ENCODE measurements at regions not wholly inside any gene's neighbourhood (a gene's known extent, or its start where the extent isn't known, plus 50 kb on each side); places are given as distances from the start of the nearest gene placed in this dataset.
"Not testable (repeated sequence)": the region's sequence is repeated elsewhere in the genome, so short reads cannot be mapped to it uniquely, and the experiment has no call there.

DNA sequence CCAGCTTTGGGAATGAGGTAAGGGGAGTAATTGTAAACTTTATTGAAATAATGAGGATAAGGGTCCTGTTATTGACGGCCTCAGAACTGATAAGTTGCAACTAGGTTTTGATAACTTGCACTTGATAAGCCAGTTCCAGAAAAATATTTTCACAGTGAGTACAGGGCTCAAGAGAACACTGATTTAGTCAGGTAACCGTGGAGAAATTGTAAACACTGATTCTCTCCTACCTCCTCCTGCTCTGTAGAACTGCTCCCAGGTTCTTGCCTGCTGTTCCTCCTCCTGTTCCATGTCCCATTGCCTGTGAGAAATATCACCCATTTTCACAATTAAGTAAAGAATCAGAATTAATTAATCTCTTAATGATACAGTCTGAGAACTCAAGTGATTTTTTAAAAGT, 55.0 kb upstream of the CXXC4 start:
- no peaks in the 10 kb centered on the region for H4K20me1 ChIP-seq (ENCODE audit: insufficient read depth, low read depth, low read length)
- no peak overlapping the region for H3K4me2 ChIP-seq (ENCODE audit: low read depth, low read length, poor library complexity, severe bottlenecking)
- no peak overlapping the region for H3K4me3 ChIP-seq (ENCODE audit: low read length)
- no peaks in the 10 kb centered on the region for H3K9me2 ChIP-seq (replicated peaks; ENCODE audit: insufficient read depth, low read length)
- H3K79me2 ChIP-seq (ENCODE audit: low read length) = no peaks in the 10 kb centered on the region
- no peak overlapping the region for H3K9ac ChIP-seq (ENCODE audit: low read length)
- DNase-seq = no peak
- no peaks in the 10 kb centered on the region for H3K9me3 ChIP-seq (ENCODE audit: low read length)
- H2AFZ ChIP-seq (ENCODE audit: low read length) = no peak overlapping the region
- no peaks in the 10 kb centered on the region for H3K27me3 ChIP-seq (ENCODE audit: low read length)
- H3K27ac ChIP-seq (ENCODE audit: low read length) = no peak overlapping the region
- no peaks in the 10 kb centered on the region for H3K4me1 ChIP-seq (ENCODE audit: low read length)
- no peaks in the 10 kb centered on the region for H3K36me3 ChIP-seq (ENCODE audit: insufficient read depth, low read length)

DNA sequence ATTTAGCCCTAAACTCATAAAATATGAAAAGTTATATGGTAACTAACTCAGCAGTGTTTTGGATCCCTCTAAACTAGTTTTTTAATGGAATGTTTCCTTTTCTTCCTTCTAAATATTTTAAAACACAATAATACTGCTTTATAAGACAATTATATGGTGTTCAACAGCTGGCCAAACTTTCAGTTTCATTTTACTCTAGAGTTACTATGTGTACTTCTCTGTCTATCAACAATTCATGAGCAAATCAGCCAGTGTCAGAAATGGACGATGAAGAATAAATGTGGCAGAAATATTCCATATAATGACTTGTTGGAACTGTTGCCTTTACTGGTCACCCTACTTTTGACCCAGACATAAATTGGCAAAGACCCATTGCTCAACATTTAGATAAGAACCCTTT, 64.8 kb upstream of the CXXC4 start:
- H3K27ac ChIP-seq (ENCODE audit: low read length) = no peak overlapping the region
- no peaks in the 10 kb centered on the region for H3K9me2 ChIP-seq (replicated peaks; ENCODE audit: insufficient read depth, low read length)
- H3K9ac ChIP-seq (ENCODE audit: low read length) = no peak overlapping the region
- H3K4me3 ChIP-seq (ENCODE audit: low read length) = no peak overlapping the region
- no peaks in the 10 kb centered on the region for H3K27me3 ChIP-seq (ENCODE audit: low read length)
- H3K4me1 ChIP-seq (ENCODE audit: low read length) = no peaks in the 10 kb centered on the region
- no peaks in the 10 kb centered on the region for H3K36me3 ChIP-seq (ENCODE audit: insufficient read depth, low read length)
- H2AFZ ChIP-seq (ENCODE audit: low read length) = no peak overlapping the region
- DNase-seq = no peak
- H3K79me2 ChIP-seq (ENCODE audit: low read length) = no peaks in the 10 kb centered on the region
- H3K9me3 ChIP-seq (ENCODE audit: low read length) = no peaks in the 10 kb centered on the region
- H4K20me1 ChIP-seq (ENCODE audit: insufficient read depth, low read depth, low read length) = no peaks in the 10 kb centered on the region
- H3K4me2 ChIP-seq (ENCODE audit: low read depth, low read length, poor library complexity, severe bottlenecking) = no peak overlapping the region

DNA sequence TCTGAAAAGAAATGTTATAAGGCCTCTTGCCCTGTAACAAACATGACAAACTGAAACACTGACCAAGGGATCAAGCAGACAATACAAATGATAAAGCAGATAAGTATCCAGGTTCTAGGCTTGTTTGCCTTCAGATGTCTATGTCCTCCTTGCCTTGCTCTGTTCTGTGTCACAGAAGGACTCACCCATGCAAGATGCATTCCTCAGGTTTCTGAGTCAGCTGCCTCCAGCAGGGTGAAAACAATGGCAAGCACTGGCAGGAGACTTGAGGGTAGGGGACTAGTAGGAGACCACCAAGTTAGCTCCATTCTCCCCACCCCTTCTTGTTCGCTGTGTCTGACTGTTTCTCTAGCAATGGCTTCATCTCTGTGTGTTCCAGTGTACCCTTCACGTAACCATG, 76.6 kb upstream of the CXXC4 start:
- Histone ChIP-seq H3K27me3 (ENCODE audit: low read length) (no peaks in the 10 kb centered on the region), H3K27ac (ENCODE audit: low read length) (no peak overlapping the region), H3K36me3 (ENCODE audit: insufficient read depth, low read length) (no peaks in the 10 kb centered on the region), H3K4me3 (ENCODE audit: low read length) (no peak overlapping the region), H3K9me2 (replicated peaks; ENCODE audit: insufficient read depth, low read length) (no peaks in the 10 kb centered on the region), H3K9ac (ENCODE audit: low read length) (no peak overlapping the region), H2AFZ (ENCODE audit: low read length) (no peak overlapping the region), H3K4me1 (ENCODE audit: low read length) (no peaks in the 10 kb centered on the region), H3K9me3 (ENCODE audit: low read length) (no peaks in the 10 kb centered on the region), H3K4me2 (ENCODE audit: low read depth, low read length, poor library complexity, severe bottlenecking) (no peak overlapping the region), H3K79me2 (ENCODE audit: low read length) (no peaks in the 10 kb centered on the region), H4K20me1 (ENCODE audit: insufficient read depth, low read depth, low read length) (no peaks in the 10 kb centered on the region)
- DNase-seq = no peak

DNA sequence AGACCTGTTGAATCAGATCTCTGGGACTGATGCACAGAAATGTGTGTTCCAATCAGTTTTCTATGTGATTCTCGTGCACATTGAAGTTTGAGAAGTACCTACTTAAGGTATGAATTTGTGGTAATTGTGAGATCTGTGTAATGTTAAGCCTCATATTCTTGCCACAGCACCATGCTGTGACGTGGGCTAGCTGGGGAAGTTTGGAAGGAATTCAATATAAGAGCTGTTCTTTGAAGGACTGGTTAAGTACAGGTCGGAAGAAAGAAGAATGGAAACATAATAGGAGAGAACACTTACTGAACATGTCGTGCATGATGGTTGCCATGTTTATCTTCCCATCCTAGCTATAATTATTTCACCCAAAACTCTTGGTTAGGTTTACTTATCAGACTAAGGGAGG, 79.7 kb upstream of the CXXC4 start:
- Histone ChIP-seq H3K27ac (ENCODE audit: low read length) (no peak overlapping the region), H3K4me1 (ENCODE audit: low read length) (no peaks in the 10 kb centered on the region), H3K9ac (ENCODE audit: low read length) (no peak overlapping the region), H3K9me2 (replicated peaks; ENCODE audit: insufficient read depth, low read length) (no peaks in the 10 kb centered on the region), H3K79me2 (ENCODE audit: low read length) (no peaks in the 10 kb centered on the region), H3K36me3 (ENCODE audit: insufficient read depth, low read length) (no peaks in the 10 kb centered on the region), H3K27me3 (ENCODE audit: low read length) (no peaks in the 10 kb centered on the region), H2AFZ (ENCODE audit: low read length) (no peak overlapping the region), H3K4me3 (ENCODE audit: low read length) (no peak overlapping the region), H4K20me1 (ENCODE audit: insufficient read depth, low read depth, low read length) (no peaks in the 10 kb centered on the region), H3K4me2 (ENCODE audit: low read depth, low read length, poor library complexity, severe bottlenecking) (no peak overlapping the region), H3K9me3 (ENCODE audit: low read length) (no peaks in the 10 kb centered on the region)
- DNase-seq = no peak

DNA sequence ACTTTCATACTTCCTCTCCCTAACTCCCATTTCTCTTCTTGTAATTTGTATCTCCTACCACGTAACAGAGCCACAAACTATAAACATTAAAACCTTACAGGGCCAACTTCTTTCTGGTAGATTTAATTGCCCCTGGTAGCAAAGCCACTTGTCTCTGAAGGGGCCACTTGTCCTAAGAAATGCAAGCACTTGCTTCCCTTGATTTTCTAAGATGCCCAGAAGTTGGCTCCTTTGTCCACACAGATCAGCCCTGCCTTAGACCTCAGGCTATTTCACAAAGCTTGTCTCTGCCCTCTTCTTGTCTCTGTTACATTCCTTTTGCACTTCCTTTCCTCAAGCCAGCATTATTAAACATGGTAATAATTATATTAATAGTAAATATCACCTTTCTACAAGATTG, 80.6 kb upstream of the CXXC4 start:
- no peak overlapping the region for H3K4me3 ChIP-seq (ENCODE audit: low read length)
- H3K4me1 ChIP-seq (ENCODE audit: low read length) = no peaks in the 10 kb centered on the region
- H3K9me2 ChIP-seq (replicated peaks; ENCODE audit: insufficient read depth, low read length) = no peaks in the 10 kb centered on the region
- no peaks in the 10 kb centered on the region for H4K20me1 ChIP-seq (ENCODE audit: insufficient read depth, low read depth, low read length)
- H3K9me3 ChIP-seq (ENCODE audit: low read length) = no peaks in the 10 kb centered on the region
- no peak overlapping the region for H2AFZ ChIP-seq (ENCODE audit: low read length)
- H3K36me3 ChIP-seq (ENCODE audit: insufficient read depth, low read length) = no peaks in the 10 kb centered on the region
- H3K9ac ChIP-seq (ENCODE audit: low read length) = no peak overlapping the region
- H3K4me2 ChIP-seq (ENCODE audit: low read depth, low read length, poor library complexity, severe bottlenecking) = no peak overlapping the region
- no peak for DNase-seq
- H3K27ac ChIP-seq (ENCODE audit: low read length) = no peak overlapping the region
- H3K79me2 ChIP-seq (ENCODE audit: low read length) = no peaks in the 10 kb centered on the region
- no peaks in the 10 kb centered on the region for H3K27me3 ChIP-seq (ENCODE audit: low read length)

GRCh38 chr4:104577405-104577804, 82.7 kb upstream of the CXXC4 start:
- H3K79me2 ChIP-seq (ENCODE audit: low read length) = no peaks in the 10 kb centered on the region
- H3K27ac ChIP-seq (ENCODE audit: low read length) = no peak overlapping the region
- DNase-seq = no peak
- H3K9me3 ChIP-seq (ENCODE audit: low read length) = no peaks in the 10 kb centered on the region; the same call in 1 of the 2 replicates
- H3K4me1 ChIP-seq (ENCODE audit: low read length) = no peaks in the 10 kb centered on the region
- H3K9ac ChIP-seq (ENCODE audit: low read length) = no peak overlapping the region
- H4K20me1 ChIP-seq (ENCODE audit: insufficient read depth, low read depth, low read length) = no peaks in the 10 kb centered on the region
- no peaks in the 10 kb centered on the region for H3K36me3 ChIP-seq (ENCODE audit: insufficient read depth, low read length)
- no peaks in the 10 kb centered on the region for H3K9me2 ChIP-seq (replicated peaks; ENCODE audit: insufficient read depth, low read length)
- H3K4me2 ChIP-seq (ENCODE audit: low read depth, low read length, poor library complexity, severe bottlenecking) = no peak overlapping the region
- no peak overlapping the region for H2AFZ ChIP-seq (ENCODE audit: low read length)
- no peak overlapping the region for H3K4me3 ChIP-seq (ENCODE audit: low read length)
- H3K27me3 ChIP-seq (ENCODE audit: low read length) = no peaks in the 10 kb centered on the region

DNA sequence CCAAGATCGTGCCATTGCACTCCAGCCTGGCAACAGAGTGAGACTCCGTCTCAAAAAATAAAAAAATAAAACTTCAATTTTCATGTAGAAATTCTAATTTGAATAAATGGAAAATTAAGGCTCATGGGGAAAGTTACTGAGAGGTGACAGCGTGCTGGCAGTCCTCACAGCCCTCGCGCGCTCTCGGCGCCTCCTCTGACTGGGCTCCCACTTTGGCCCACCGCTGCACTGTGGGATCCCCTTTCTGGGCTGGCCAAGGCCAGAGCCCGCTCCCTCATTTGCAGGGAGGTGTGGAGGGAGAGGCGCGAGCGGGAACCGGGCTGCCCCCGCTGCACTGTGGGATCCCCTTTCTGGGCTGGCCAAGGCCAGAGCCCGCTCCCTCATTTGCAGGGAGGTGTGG, 86.8 kb upstream of the CXXC4 start:
- not testable (repeated sequence) for H3K27me3 ChIP-seq (ENCODE audit: low read length); H3K9me2 ChIP-seq (replicated peaks; ENCODE audit: insufficient read depth, low read length); H3K9me3 ChIP-seq (ENCODE audit: low read length); H3K79me2 ChIP-seq (ENCODE audit: low read length); H3K9ac ChIP-seq (ENCODE audit: low read length); H4K20me1 ChIP-seq (ENCODE audit: insufficient read depth, low read depth, low read length); H3K4me2 ChIP-seq (ENCODE audit: low read depth, low read length, poor library complexity, severe bottlenecking); H3K36me3 ChIP-seq (ENCODE audit: insufficient read depth, low read length); DNase-seq; H3K4me3 ChIP-seq (ENCODE audit: low read length); H3K27ac ChIP-seq (ENCODE audit: low read length); H3K4me1 ChIP-seq (ENCODE audit: low read length); H2AFZ ChIP-seq (ENCODE audit: low read length)

- H2AFZ ChIP-seq (ENCODE audit: low read length) = not testable (repeated sequence)
Measured at GRCh38 chr4:104582056-104582455, 87.4 kb upstream of the CXXC4 start.

DNA sequence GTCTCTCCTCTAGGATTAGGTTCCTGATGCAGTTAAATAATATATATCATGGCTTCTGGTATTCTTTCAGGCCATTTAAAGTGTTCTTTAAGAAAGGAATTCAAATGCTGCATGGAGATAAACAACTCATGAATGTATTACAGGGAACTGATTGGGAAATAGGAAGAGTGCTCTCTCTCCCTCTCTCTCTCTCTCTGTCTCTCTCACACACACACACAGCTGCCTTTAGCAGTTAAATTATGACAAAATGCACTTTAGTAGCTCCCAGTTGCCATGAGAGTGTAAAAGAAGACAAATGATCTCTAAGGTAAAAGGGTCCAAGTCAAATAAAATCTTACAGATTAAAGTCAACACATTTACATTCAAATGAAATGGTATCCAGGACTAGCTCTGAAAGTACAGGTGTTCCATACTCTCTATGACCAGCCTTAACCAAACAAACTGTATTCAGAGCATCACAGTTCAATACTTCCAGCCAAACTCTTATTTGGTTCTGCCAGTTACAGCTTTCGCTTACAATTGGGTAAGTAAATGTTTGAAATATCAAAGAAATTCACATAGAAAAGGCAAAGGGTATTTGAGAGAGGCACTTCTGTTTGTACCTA, 94.7 kb upstream of the CXXC4 start:
- Histone ChIP-seq H3K9me2 (replicated peaks; ENCODE audit: insufficient read depth, low read length) (no peaks in the 10 kb centered on the region), H4K20me1 (ENCODE audit: insufficient read depth, low read depth, low read length) (no peaks in the 10 kb centered on the region), H3K9me3 (ENCODE audit: low read length) (no peaks in the 10 kb centered on the region), H3K27ac (ENCODE audit: low read length) (no peak overlapping the region), H3K27me3 (ENCODE audit: low read length) (no peaks in the 10 kb centered on the region), H3K36me3 (ENCODE audit: insufficient read depth, low read length) (no peaks in the 10 kb centered on the region), H2AFZ (ENCODE audit: low read length) (no peak overlapping the region), H3K9ac (ENCODE audit: low read length) (no peak overlapping the region), H3K4me1 (ENCODE audit: low read length) (no peaks in the 10 kb centered on the region), H3K4me3 (ENCODE audit: low read length) (no peak overlapping the region), H3K4me2 (ENCODE audit: low read depth, low read length, poor library complexity, severe bottlenecking) (no peak overlapping the region), H3K79me2 (ENCODE audit: low read length) (no peaks in the 10 kb centered on the region)
- DNase-seq = no peak

More at GRCh38 chr4:104582056-104582455, 87.4 kb upstream of the CXXC4 start:
- DNase-seq; H3K27ac ChIP-seq (ENCODE audit: low read length); H3K4me2 ChIP-seq (ENCODE audit: low read depth, low read length, poor library complexity, severe bottlenecking); H3K9me3 ChIP-seq (ENCODE audit: low read length); H3K9ac ChIP-seq (ENCODE audit: low read length); H3K27me3 ChIP-seq (ENCODE audit: low read length); H3K9me2 ChIP-seq (replicated peaks; ENCODE audit: insufficient read depth, low read length); H3K79me2 ChIP-seq (ENCODE audit: low read length); H3K4me1 ChIP-seq (ENCODE audit: low read length); H3K36me3 ChIP-seq (ENCODE audit: insufficient read depth, low read length); H4K20me1 ChIP-seq (ENCODE audit: insufficient read depth, low read depth, low read length); H3K4me3 ChIP-seq (ENCODE audit: low read length): not testable (repeated sequence)
